ENCODE measurements at regions not wholly inside any gene's neighbourhood (a gene's known extent, or its start where the extent isn't known, plus 50 kb on each side); places are given as distances from the start of the nearest gene placed in this dataset.

- H3K56ac ChIP-seq (ENCODE audit: extremely low read depth, insufficient read depth, low read length) = no peak overlapping the region
- no peaks in the 10 kb centered on the region for H3K9me1 ChIP-seq (ENCODE audit: insufficient read depth, low read length)
- no peaks in the 10 kb centered on the region for H3K79me1 ChIP-seq (ENCODE audit: low read depth in 1 of 2, low read length in 2 of 2)
- in situ Hi-C loops (cut with MboI; ENCODE audit: low sequenced_read_pairs) (no loop called here), intact Hi-C loops (cut with micrococcal nuclease) (no loop called here), dilution Hi-C loops (cut with HindIII; ENCODE audit: low sequenced_read_pairs, unreplicated experiment) (no loop called here)
- no peak overlapping the region for H2AFZ ChIP-seq (replicated peaks; ENCODE audit: low read length, poor library complexity)
- no peak overlapping the region for H3K4me2 ChIP-seq (ENCODE audit: low read depth, low read length)
- CTCF ChIA-PET = no interaction called here
- POLR2A ChIA-PET (ENCODE audit: unreplicated experiment) = no interaction called here
- no peaks in the 10 kb centered on the region for H3K36me3 ChIP-seq (ENCODE audit: control insufficient read depth, insufficient read depth, low read length)
- H3K4me1 ChIP-seq (ENCODE audit: control insufficient read depth, insufficient read depth, low read length) = no peaks in the 10 kb centered on the region
- H4K20me1 ChIP-seq (ENCODE audit: insufficient read depth, low read length) = no peaks in the 10 kb centered on the region
- H2AK9ac ChIP-seq (replicated peaks; ENCODE audit: low read depth, low read length, poor library complexity) = no peak overlapping the region
- H3K9ac ChIP-seq (ENCODE audit: low read depth, low read length) = no peak overlapping the region
- no peak overlapping the region for H2BK15ac ChIP-seq (ENCODE audit: low read depth, low read length)
- no peak overlapping the region for H3K18ac ChIP-seq (ENCODE audit: low read depth, low read length)
- H3K27me3 ChIP-seq (ENCODE audit: control insufficient read depth, insufficient read depth, low read length) = no peaks in the 10 kb centered on the region
- H4K91ac ChIP-seq (ENCODE audit: insufficient read depth, low read depth, low read length) = no peak overlapping the region
- H4K5ac ChIP-seq (ENCODE audit: low read depth, low read length) = no peak overlapping the region
- WGBS, 2 experiments (ENCODE audit: extremely low coverage in 2 of 2, insufficient read length in 1 of 2) = 8% methylated on average over 2 of the region's 6 CpGs; no CpG with 5 or more reads in 1 of the 2 experiments
- no peak overlapping the region for H2BK120ac ChIP-seq (ENCODE audit: low read depth, low read length)
- H3K9me3 ChIP-seq (ENCODE audit: control insufficient read depth, insufficient read depth, low read length) = peaks cover 25% of the 10 kb centered on the region
- TF ChIP-seq SMC3 (IDR thresholded peaks at IDR 0.05; ENCODE audit: low read depth, low read length) = no peak
- TF ChIP-seq, protein P1, sequence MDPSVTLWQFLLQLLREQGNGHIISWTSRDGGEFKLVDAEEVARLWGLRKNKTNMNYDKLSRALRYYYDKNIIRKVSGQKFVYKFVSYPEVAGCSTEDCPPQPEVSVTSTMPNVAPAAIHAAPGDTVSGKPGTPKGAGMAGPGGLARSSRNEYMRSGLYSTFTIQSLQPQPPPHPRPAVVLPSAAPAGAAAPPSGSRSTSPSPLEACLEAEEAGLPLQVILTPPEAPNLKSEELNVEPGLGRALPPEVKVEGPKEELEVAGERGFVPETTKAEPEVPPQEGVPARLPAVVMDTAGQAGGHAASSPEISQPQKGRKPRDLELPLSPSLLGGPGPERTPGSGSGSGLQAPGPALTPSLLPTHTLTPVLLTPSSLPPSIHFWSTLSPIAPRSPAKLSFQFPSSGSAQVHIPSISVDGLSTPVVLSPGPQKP (IDR thresholded peaks at IDR 0.05; ENCODE audit: borderline replicate concordance, low read depth, low read length) = no peak
- no peak for TF ChIP-seq USF2 (IDR thresholded peaks at IDR 0.05; ENCODE audit: low read depth, low read length)
- no peak for TF ChIP-seq RAD21 (IDR thresholded peaks at IDR 0.05; ENCODE audit: low read length)
- no peak for TF ChIP-seq CTCF (conservative IDR thresholded peaks at IDR 0.05; ENCODE audit: low read depth, low read length)
- TF ChIP-seq RFX5 (IDR thresholded peaks at IDR 0.05; ENCODE audit: low read depth, low read length) = no peak
- TF ChIP-seq POLR2A (IDR thresholded peaks at IDR 0.05; ENCODE audit: low read depth, low read length) = no peak
- no peak for TF ChIP-seq CEBPB (IDR thresholded peaks at IDR 0.05; ENCODE audit: low read depth, low read length)
- no peak for TF ChIP-seq FOS (IDR thresholded peaks at IDR 0.05; ENCODE audit: low read depth, low read length)
- TF ChIP-seq MAZ (IDR thresholded peaks at IDR 0.05; ENCODE audit: borderline replicate concordance, low read depth, low read length) = no peak
- TF ChIP-seq BHLHE40 (IDR thresholded peaks at IDR 0.05; ENCODE audit: low read depth, low read length) = no peak
- TF ChIP-seq CHD1 (IDR thresholded peaks at IDR 0.05; ENCODE audit: low read depth, low read length) = no peak
- no peak for TF ChIP-seq MAFK (IDR thresholded peaks at IDR 0.05; ENCODE audit: low read depth, low read length)
- TF ChIP-seq NFE2L2 (IDR thresholded peaks at IDR 0.05; ENCODE audit: low read depth, low read length) = no peak
- no peak for TF ChIP-seq MXI1 (IDR thresholded peaks at IDR 0.05; ENCODE audit: borderline replicate concordance, low read depth, low read length)
- TF ChIP-seq RCOR1 (IDR thresholded peaks at IDR 0.05; ENCODE audit: insufficient replicate concordance, low read length) = no peak
- no peak overlapping the region for H2AK5ac ChIP-seq (ENCODE audit: low read depth, low read length)
- DNase-seq (no peak), ATAC-seq (ENCODE audit: low read depth) (no peak)
- H3K14ac ChIP-seq (replicated peaks; ENCODE audit: low read depth, low read length) = no peak overlapping the region
- no peak overlapping the region for H4K8ac ChIP-seq (ENCODE audit: low read depth in 2 of 2, low read length in 2 of 2)
- no peak overlapping the region for H3K23ac ChIP-seq (ENCODE audit: low read depth, low read length)
- H2BK20ac ChIP-seq (ENCODE audit: low read depth, low read length) = no peak overlapping the region
- H3K4me3 ChIP-seq (ENCODE audit: insufficient read depth, low read depth, low read length) = no peak overlapping the region
- H3K4ac ChIP-seq (ENCODE audit: low read depth, low read length) = no peak overlapping the region
- H3K27ac ChIP-seq (ENCODE audit: insufficient read depth, low read length) = no peak overlapping the region
- no TSS peak for BruUV-seq (replicated peaks)
- no peak overlapping the region for H2BK5ac ChIP-seq (ENCODE audit: low read depth, low read length, poor library complexity, severe bottlenecking)
Measured at GRCh38 chr2:16094811-16095210, 154.5 kb downstream of the MYCN start.

Measured in IMR-90 (cell line).